CD4-positive, alpha-beta memory T cell (primary cell): ENCODE measurements at regions not wholly inside any gene's neighbourhood (a gene's known extent, or its start where the extent isn't known, plus 50 kb on each side); places are given as distances from the start of the nearest gene placed in this dataset.
A peak's percentile ranks its signal among the peaks of the same experiment; 100 is the strongest.
"Not testable (repeated sequence)": the region's sequence is repeated elsewhere in the genome, so short reads cannot be mapped to it uniquely, and the experiment has no call there.

Experiments
- CTCF ChIA-PET: fragments of 350-600 bp; sonication (Branson Sonifier 250); formaldehyde crosslinking; loops from one replicate; lab custom pipeline; 2021; ENCODE audit warnings: inconsistent platforms; ENCODE audit not compliant: partially characterized antibody; lab: Charles Lee
- POLR2A ChIA-PET: fragments of 350-600 bp; sonication (Branson Sonifier 250); formaldehyde crosslinking; loops from one replicate; lab custom pipeline; 2021; ENCODE audit not compliant: partially characterized antibody; lab: Charles Lee
- DNase-seq, 5 donors: peaks; one replicate each; pipeline versions ENCODE4 v3.0.0 to v3.0.0-alpha.2; 2020 to 2022; ENCODE audit warnings: mixed read lengths in 1 of 5
- H3K27ac ChIP-seq: one replicate; pipeline ENCODE4 v1.7.0; 2013; ENCODE audit warnings: low read depth, low read length
- H3K27me3 ChIP-seq: 2 replicates; pipeline ENCODE4 v1.7.0; 2013; ENCODE audit warnings: mild to moderate bottlenecking, low read length, moderate library complexity; ENCODE audit not compliant: insufficient read depth
- H3K36me3 ChIP-seq: 2 replicates; pipeline ENCODE4 v1.7.0; 2013; ENCODE audit warnings: mild to moderate bottlenecking, low read length, moderate library complexity; ENCODE audit not compliant: insufficient read depth
- H3K4me1 ChIP-seq: 2 replicates; pipeline ENCODE4 v1.7.0; 2013; ENCODE audit warnings: mild to moderate bottlenecking, low read length, moderate library complexity; ENCODE audit not compliant: insufficient read depth
- H3K4me3 ChIP-seq, 2 donors: one replicate each; pipeline ENCODE4 v1.7.0; 2013; ENCODE audit warnings: low read length in 2 of 2, mild to moderate bottlenecking in 1 of 2
- H3K9me3 ChIP-seq, 2 donors: one replicate each; pipeline ENCODE4 v1.7.0; 2013; ENCODE audit warnings: low read length in 2 of 2, control low read depth in 1 of 2; ENCODE audit not compliant: control insufficient read depth in 1 of 2
- H3K27ac Mint-ChIP-seq, 7 donors: one replicate each; pipeline ENCODE4 v1.8.0; 2020 to 2021; ENCODE audit warnings: mixed read lengths in 7 of 7, mild to moderate bottlenecking in 6 of 7, inconsistent platforms in 3 of 7, moderate library complexity in 3 of 7
- H3K27me3 Mint-ChIP-seq, 2 donors: one replicate each; pipeline ENCODE4 v1.8.0; 2020 to 2021; ENCODE audit warnings: mixed read lengths in 2 of 2
- H3K36me3 Mint-ChIP-seq, 2 donors: one replicate each; pipeline ENCODE4 v1.8.0; 2020 to 2021; ENCODE audit warnings: mixed read lengths in 2 of 2, inconsistent platforms in 1 of 2, mild to moderate bottlenecking in 1 of 2
- H3K4me1 Mint-ChIP-seq, 4 donors: one replicate each; pipeline ENCODE4 v1.8.0; 2020 to 2021; ENCODE audit warnings: mixed read lengths in 4 of 4, mild to moderate bottlenecking in 1 of 4
- H3K4me3 Mint-ChIP-seq, 8 donors: one replicate each; pipeline ENCODE4 v1.8.0; 2020 to 2021; ENCODE audit warnings: mixed read lengths in 8 of 8, mild to moderate bottlenecking in 7 of 8, moderate library complexity in 6 of 8, inconsistent platforms in 3 of 8
- H3K9me3 Mint-ChIP-seq, 8 donors: one replicate each; pipeline ENCODE4 v1.8.0; 2020 to 2021; ENCODE audit warnings: mixed read lengths in 8 of 8, mild to moderate bottlenecking in 5 of 8, inconsistent platforms in 3 of 8, moderate library complexity in 1 of 8
- intact Hi-C: fragments of 100-400 bp; cut with micrococcal nuclease; formaldehyde crosslinking; loops from one replicate; pipeline ENCODE4 v1.15.1; 2023

DNA sequence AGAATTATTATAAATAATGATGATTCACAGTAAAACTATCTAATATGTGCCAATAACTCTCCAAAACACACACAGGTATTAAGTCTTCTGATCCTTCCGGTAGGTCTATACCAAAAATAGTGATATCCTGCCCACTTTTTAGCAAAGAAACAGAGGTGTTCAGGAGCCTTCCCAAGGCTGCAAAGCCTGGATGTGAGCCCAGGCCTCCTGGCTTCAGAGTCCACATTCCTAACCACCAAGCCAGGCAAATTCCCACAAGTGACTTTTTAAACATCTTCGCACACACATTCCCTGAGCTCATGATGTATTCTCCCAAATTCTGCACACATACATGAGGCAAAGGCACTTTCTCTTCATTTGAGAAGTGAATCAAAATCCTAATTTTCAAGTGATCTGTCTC lies 376.6 kb downstream of the BCL2L11 start:
- DNase-seq, H3K27ac ChIP-seq, H3K4me3 ChIP-seq, H3K9me3 ChIP-seq, CTCF ChIA-PET, H3K4me1 Mint-ChIP-seq, H3K36me3 ChIP-seq, POLR2A ChIA-PET, H3K27ac Mint-ChIP-seq, H3K27me3 ChIP-seq, H3K9me3 Mint-ChIP-seq, H3K27me3 Mint-ChIP-seq, H3K36me3 Mint-ChIP-seq, intact Hi-C loops: not testable (repeated sequence)
- peak overlapping the region in 1 of 8 donors; percentile 35 for H3K4me3 Mint-ChIP-seq
- peaks cover 10% of the 10 kb centered on the region for H3K4me1 ChIP-seq

- H3K27me3 ChIP-seq, H3K4me1 ChIP-seq, POLR2A ChIA-PET, H3K27me3 Mint-ChIP-seq, H3K27ac ChIP-seq, H3K4me3 ChIP-seq, DNase-seq, H3K36me3 ChIP-seq, H3K27ac Mint-ChIP-seq, H3K4me1 Mint-ChIP-seq, intact Hi-C loops, CTCF ChIA-PET, H3K4me3 Mint-ChIP-seq, H3K9me3 ChIP-seq, H3K9me3 Mint-ChIP-seq, H3K36me3 Mint-ChIP-seq: not testable (repeated sequence)
Measured at GRCh38 chr2:111500536-111501062, 379.9 kb downstream of the BCL2L11 start.

- H3K36me3 Mint-ChIP-seq, H3K27ac Mint-ChIP-seq, H3K4me1 ChIP-seq, DNase-seq, H3K4me3 Mint-ChIP-seq, H3K27me3 Mint-ChIP-seq, H3K4me1 Mint-ChIP-seq, H3K36me3 ChIP-seq, H3K27me3 ChIP-seq, intact Hi-C loops, H3K27ac ChIP-seq, H3K4me3 ChIP-seq, H3K9me3 ChIP-seq, CTCF ChIA-PET, H3K9me3 Mint-ChIP-seq, POLR2A ChIA-PET: not testable (repeated sequence)
Measured at GRCh38 chr2:111503844-111504570, 380.0 kb downstream of the ANAPC1 start.

DNA sequence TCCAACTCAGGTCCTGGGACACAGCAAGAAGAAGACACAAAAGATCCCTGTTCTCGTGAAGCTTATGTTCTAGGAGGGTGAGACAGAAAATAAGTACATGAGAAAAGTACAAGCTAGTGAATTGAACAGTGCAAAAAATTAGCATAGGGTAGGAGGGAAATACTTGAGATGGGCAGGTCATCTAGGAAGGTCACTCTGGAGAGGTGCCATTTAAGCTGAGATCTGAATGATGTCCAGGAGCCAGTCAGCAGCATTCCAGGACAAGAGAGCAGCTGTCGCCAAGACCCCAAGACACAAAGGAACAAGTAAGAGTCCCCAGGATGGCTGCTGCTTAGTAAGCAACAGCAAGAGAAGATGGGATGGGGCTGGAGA lies 379.4 kb downstream of the ANAPC1 start:
- H3K4me1 Mint-ChIP-seq, H3K27ac Mint-ChIP-seq, H3K36me3 ChIP-seq, H3K27me3 Mint-ChIP-seq, CTCF ChIA-PET, DNase-seq, H3K4me3 ChIP-seq, H3K27me3 ChIP-seq, intact Hi-C loops, H3K9me3 ChIP-seq, H3K4me1 ChIP-seq, H3K36me3 Mint-ChIP-seq, POLR2A ChIA-PET, H3K9me3 Mint-ChIP-seq, H3K4me3 Mint-ChIP-seq, H3K27ac ChIP-seq: not testable (repeated sequence)

DNA sequence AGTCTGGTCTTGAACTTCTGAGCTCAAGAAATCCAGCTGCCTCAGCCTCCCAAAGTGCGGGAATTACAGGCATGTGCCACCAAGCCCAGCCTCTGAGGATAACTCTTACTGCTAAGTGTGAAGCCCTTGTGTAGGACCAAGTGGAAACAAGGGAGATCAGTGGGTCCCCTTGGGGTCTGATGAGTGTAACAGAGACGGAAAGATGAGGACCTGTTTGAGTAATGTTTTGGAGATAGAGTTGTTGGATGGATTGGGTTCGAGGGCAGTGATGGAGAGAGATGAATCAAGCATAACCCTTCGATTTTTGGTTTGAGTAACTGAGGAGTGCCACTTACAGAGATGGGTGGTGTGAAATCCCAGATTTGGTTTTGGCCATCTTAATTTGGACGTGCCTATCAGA lies 378.7 kb downstream of the ANAPC1 start:
- H3K4me3 Mint-ChIP-seq, H3K9me3 ChIP-seq, POLR2A ChIA-PET, CTCF ChIA-PET, H3K27ac ChIP-seq, H3K27ac Mint-ChIP-seq, intact Hi-C loops, H3K4me3 ChIP-seq, H3K27me3 ChIP-seq, H3K27me3 Mint-ChIP-seq, H3K36me3 Mint-ChIP-seq, H3K4me1 Mint-ChIP-seq, DNase-seq, H3K4me1 ChIP-seq, H3K36me3 ChIP-seq, H3K9me3 Mint-ChIP-seq: not testable (repeated sequence)

DNA sequence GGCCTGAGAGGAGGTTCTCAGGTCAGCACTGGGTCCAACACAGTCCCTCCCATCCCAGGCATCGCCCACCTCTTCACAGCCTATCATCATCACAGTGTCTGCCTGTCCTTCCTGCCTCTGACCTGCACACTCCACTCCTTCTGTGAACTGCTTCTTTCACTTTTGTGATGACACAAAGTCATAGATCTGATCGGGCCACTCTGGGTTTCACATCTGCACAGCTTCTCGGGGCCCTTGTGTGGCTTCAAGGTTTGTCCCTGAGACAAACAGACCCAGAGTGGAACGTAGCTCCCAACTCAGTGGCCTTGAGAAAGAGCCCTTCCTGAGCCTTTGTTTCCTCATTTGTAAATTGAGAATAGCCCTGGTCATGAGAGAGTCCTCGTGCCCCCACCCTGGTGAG lies 377.1 kb downstream of the ANAPC1 start:
- H3K27ac Mint-ChIP-seq, CTCF ChIA-PET, H3K4me3 ChIP-seq, DNase-seq, intact Hi-C loops, H3K27me3 ChIP-seq, H3K9me3 ChIP-seq, H3K4me3 Mint-ChIP-seq, POLR2A ChIA-PET, H3K9me3 Mint-ChIP-seq, H3K4me1 Mint-ChIP-seq, H3K27me3 Mint-ChIP-seq, H3K36me3 ChIP-seq, H3K27ac ChIP-seq, H3K36me3 Mint-ChIP-seq, H3K4me1 ChIP-seq: not testable (repeated sequence)

- DNase-seq, H3K27me3 Mint-ChIP-seq, intact Hi-C loops, H3K36me3 Mint-ChIP-seq, H3K27me3 ChIP-seq, CTCF ChIA-PET, H3K27ac ChIP-seq, H3K36me3 ChIP-seq, H3K4me1 ChIP-seq, H3K4me3 Mint-ChIP-seq, POLR2A ChIA-PET, H3K27ac Mint-ChIP-seq, H3K9me3 Mint-ChIP-seq, H3K4me1 Mint-ChIP-seq, H3K4me3 ChIP-seq, H3K9me3 ChIP-seq: not testable (repeated sequence)
Measured at GRCh38 chr2:111509225-111509869, 374.6 kb downstream of the ANAPC1 start.
